HG03103 (cell line): ENCODE measurements at regions not wholly inside any gene's neighbourhood (a gene's known extent, or its start where the extent isn't known, plus 50 kb on each side); places are given as distances from the start of the nearest gene placed in this dataset.
"Not testable (repeated sequence)": the region's sequence is repeated elsewhere in the genome, so short reads cannot be mapped to it uniquely, and the experiment has no call there.

ENCODE experiments used
- ATAC-seq: cut with Tn5 transposase; IDR thresholded peaks from one replicate; pipeline ENCODE4 v1.9.1; 2021; ENCODE audit warnings: low read depth; ENCODE audit not compliant: unreplicated experiment

DNA sequence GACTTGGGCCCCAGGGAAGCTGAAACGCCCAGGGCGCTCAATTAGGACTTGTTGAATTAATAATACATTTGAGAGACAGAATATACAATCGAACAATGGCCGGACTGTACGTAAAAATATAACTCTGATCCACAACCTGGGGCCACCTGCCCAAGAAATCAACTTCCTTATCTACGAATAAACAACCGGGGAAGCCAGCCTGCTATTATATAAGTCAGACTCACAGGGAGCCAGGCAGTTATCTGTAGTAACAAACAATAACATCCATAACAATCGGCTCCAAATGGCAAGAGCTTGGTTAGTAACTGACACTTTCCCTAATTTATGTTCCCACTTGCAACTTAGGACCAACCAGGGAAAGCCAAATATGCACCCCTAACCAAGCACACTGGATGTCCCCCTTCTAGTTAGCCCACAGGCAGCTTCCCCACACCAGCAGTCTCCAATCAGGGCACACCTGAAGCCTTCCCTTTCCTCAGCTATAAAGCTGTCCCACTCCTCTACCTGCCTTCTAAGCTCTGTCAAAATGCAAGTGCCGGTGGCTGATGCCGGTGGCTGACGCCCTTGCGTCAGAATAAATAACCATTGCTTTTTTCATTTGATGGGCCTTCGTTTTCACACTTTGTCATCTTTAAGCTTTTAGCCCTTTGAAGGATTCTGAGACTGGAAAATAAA lies 135.2 kb downstream of the FAM72B start:
- ATAC-seq, result not testable (repeated sequence)

DNA sequence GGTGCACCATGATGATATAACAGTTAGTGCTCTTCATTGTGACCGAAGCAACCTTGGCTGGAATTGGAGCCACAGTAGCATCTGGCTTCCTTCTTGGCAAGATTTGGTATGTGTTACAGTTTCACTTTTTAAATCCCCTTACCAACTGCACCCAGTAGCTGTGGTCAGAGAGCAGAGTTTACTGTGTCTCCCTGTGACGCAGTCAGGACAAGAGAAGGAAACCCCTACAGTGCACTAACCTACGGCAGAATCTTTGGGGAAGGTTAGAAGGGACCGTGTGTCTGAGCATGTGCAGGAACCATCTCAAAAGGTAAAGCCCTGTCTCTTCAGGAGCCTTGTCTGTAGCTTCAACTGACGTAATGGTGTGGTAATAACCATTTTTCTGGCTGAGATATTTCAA lies 134.0 kb downstream of the FAM72B start:
- not testable (repeated sequence) for ATAC-seq

DNA sequence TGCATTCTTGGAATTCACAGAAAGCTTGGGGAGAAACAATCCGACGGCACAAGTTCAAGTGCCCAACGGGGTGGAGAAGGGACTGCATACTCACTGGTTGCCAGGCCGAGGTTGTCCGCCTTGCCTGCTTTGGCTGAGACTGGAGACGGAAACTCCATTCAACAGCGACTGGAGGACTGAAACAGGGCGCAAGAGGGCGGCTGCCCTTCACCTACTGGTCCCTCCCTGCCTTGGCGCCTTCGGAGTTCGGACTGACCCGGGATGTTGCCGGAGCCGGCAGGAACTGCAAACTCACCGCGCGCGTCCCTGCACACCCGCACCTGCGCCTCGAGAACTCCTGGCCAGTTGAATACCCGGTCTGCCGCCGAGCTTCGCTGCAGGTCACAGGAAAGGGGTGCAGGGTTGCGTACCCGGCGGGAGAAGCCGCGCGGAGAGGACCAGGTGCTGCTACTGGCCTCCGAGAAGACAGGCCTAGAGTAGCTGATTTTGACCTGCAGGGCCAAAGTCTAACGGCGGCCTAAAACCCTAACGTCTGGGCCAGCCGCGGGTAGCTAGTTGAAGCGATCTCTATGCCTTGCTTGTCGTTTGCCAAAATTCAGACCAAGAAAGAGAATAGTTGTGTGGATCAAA lies 132.9 kb downstream of the FAM72B start:
- not testable (repeated sequence) for ATAC-seq

DNA sequence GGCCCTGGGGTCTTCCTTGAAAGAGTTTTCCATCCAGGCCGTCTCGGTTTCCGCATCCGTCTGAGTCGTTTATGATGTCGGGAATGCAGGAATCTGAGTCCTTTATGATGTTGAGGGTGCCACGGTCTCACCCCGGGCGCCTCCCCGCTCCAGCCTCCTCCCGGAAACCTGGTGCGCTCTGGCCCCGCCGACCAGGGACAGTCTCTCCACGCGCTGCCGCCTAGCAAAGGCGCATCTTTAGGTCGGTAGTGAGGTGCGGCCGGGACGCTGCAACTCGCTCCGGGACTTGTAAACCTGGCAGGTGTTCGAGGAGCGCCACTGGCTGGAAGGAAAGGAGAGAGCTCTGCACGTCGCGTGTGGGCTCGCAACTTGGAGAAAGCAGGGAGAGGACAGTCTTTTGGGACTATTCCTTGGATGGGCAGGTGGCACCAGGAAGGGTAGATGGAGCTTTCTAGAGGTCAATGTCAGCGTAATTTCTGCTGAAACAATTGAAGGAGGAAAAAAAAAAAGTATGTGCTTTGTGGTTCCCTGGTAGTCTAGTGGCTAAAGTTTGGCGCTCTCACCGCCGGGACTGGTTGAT lies 132.0 kb downstream of the FAM72B start:
- ATAC-seq, result not testable (repeated sequence)

DNA sequence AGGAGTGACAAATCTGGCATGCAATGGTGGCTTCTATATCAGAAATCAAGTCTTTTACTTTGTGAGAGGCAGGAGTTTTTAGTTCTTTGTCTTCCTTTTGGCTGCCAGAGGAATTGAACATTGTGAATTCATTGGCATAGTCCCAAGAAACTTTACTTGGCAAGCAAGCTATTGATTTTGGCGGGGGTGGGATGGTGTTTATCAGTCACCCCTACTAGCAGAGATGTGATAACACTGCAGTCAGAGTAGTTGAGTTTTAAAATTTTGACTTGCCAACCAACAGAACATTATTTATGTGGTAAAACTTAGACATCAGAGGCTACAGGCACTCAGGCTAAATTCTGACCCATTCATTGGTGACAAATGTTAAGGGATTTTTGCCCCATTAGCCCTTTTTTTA lies 129.2 kb downstream of the FAM72B start:
- ATAC-seq, result not testable (repeated sequence)

DNA sequence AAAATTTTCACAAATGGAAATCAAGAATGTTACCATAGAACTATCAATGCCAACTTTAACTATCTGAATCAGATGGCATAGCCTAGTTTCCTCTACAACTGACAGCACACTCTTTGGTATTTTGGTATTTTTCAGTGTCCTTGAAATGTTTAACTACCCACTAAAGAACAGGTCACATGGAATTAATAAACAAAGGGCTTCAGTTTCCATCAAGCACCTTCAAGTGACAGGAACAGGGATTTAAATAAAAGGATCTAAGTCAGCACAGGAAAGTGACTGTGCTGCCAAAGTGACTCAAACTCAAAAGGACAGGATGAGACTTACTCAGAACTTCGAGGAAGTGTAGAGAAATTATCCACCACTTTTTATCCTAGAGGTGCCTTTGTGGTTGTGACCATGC lies 117.2 kb downstream of the FAM72B start:
- ATAC-seq, result not testable (repeated sequence)

DNA sequence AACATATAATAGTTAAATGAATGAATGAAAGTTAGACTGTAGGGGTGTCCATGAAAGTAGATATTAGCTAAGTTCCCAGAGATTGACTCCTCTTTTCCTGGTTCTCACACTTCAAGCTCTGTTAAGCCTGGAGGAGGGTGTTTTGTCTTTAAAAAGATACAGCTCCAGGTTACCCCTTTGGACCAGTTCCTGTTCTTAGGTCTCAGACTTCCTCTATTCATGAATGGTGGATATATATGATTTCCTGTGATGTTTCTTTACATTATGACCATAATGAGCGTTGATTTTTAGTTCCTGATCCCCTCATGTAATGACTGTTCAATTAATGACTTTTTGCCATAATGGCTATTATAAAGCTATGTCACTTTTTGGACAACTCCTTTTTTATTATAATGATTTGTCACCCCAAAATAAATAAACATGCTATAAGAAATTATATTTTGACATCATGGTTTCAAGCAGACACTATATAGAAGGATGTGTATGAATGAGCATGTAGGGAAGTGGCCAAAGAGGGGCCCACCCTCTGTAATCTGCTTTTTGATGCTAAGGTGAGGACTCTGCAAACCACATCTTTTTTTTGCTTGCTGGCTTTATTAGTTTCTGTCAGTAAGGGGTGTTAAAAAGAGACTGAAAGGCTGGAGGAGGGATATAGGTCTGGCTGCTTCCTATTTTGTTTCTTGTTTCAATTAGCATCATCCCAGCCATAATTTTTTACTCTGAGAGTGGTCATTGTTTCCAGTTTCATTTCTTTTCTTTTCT lies 115.2 kb downstream of the FAM72B start:
- ATAC-seq, result not testable (repeated sequence)

DNA sequence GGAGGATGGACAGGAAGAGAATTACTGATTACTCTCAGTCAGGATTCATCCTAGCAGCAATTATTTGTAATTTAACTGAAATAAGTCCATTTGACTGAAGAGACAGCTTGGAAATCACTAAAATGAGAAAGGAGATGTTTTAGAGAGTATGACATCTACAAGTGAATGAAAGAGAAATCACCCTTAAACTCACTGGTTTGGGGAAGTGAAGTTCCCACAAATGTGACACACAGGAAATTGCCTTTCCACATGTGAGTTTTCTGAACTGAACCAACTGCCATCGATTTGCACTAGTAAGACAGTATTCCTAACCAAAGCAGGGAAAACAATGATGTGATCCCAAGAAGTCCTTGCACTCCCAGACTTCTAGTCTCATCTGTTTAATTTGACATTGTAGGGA lies 110.3 kb downstream of the FAM72B start:
- not testable (repeated sequence) for ATAC-seq

DNA sequence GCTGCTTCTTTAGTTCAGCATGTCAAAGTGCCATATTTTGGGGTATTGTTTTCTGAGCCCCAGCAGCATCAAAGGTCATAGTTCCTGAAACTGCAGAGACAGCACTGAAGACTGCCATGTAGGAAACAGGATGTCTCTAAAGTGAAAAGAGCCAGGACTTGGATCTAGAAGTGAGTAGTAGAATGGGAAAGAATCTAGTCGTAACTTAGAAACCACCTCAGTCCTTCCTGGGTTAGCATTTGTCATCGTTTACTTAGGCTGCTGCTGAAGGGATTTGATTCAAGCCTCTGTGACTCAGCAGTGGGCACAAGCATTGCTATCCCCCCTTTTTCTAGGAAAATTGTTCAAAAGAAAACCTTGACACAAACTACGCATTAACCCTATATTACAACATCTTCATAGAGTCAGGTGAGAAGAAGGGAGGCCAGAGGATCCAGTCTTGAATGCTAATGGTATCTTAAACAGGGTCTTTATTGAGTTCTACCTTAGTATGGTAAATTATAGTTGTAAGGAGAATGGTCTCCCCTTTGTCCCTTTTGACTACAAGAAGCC lies 108.8 kb downstream of the FAM72B start:
- not testable (repeated sequence) for ATAC-seq

DNA sequence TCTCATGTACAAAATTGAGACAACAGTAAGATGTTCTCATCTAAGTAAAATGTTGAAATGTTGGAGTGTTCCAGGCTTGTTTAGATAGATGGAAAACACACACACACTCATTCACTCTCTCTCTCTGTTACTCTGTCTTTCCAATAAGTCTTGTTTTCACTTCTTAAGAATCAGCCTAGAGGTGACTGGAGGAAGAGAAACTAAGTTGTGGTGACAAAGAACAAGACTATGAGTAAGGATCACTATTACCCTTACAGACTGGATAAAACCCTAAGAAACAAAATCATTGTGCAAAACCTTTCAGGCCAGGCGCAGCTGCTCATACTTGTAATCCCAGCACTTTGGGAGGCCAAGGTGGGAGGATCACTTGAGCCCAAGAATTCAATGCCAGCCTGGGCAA lies 107.5 kb downstream of the FAM72B start:
- peak; percentile 83 for ATAC-seq

DNA sequence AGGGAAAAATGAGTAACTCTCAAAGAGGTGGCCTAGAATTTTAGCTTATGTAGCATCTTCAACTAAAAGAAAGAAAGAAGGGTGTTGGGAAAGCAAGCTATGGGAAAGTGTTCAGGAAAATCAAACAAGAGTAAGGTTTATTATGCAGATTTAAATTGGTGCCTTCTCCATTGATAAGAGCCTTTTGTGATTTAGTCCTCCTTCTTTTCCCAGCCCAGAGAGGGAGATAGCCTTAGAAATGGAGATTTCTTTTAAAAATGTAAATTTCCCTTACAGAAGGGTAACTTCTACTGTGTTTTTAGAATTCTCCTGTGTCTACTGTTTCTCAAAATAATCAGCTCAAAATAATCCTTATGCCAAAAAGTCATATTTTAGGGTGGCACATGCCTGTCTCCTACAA lies 104.5 kb downstream of the FAM72B start:
- ATAC-seq, result not testable (repeated sequence)

DNA sequence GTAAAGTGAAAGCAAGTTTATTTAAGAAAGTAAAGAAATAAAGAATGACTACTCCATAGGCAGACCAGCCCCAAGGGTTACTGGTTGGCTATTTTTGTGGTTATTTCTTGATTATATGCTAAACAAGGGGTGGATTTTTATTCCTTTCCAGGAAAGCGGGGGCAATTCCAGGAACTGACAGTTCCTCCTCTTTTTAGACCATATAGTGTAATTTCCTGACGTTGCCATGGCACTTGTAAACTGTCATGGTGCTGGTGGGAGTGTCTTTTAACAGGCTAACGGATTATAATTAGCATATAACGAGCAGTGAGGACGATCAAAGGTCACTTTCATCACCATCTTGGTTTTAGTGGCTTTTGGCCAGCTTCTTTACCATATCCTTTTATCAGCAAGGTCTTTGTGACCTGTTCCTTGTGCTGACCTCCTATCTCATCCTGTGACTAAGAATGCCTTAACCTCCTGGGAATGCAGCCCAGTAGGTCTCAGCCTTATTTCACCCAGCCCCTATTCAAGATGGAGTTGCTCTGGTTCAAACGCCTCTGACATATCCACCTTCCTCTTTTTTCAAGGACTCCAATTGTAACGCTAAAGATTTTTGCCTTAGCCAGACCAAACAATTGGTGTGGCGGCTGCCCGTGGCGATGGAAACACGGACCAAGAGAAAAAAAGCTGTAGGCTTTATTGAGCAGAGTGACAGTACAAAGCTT lies 103.8 kb downstream of the FAM72B start:
- ATAC-seq, result not testable (repeated sequence)

DNA sequence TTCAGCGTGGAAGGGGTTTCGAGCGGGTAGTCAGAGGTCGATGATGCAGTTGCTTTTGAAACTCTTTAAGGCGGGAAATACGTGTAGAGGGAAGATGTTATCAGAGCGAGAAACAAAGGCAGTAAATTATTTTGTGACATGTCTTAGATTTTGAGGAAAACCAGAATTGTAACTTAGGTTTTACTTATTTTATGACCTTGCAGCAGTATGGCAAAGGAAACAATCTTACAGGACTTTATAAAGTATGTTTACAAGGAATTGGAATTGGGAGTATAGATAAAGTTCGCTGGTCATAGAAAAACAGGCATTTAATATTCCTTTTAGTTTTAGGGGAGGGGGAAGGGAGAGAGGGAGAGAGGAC lies 103.3 kb downstream of the FAM72B start:
- not testable (repeated sequence) for ATAC-seq

DNA sequence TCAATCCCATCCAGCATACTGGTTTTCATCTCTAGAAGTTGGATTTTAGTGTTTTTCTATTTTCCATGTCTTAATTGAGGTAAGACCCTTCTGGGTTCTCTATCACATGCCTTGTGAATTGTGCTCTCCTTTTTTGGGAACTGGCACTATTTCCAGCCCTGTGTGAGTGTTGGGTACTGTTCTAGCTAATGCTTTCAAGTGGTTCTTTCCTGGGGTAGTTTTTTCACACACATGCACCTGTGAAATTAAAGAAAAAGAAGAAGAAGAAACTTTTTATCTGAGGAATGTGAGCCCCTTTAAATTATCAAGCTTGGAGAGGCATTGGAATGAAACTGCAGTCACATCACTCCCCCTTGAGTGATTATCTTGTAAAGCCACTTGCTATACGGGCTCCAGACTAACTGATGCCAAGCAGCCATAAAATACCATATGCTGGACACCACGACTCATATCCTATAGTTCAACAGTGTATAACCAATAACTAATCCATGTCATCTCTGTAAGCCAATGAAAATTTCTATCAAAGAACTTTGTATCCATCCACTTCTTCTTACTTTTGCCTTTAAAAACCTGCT lies 102.4 kb downstream of the FAM72B start:
- ATAC-seq, result not testable (repeated sequence)

DNA sequence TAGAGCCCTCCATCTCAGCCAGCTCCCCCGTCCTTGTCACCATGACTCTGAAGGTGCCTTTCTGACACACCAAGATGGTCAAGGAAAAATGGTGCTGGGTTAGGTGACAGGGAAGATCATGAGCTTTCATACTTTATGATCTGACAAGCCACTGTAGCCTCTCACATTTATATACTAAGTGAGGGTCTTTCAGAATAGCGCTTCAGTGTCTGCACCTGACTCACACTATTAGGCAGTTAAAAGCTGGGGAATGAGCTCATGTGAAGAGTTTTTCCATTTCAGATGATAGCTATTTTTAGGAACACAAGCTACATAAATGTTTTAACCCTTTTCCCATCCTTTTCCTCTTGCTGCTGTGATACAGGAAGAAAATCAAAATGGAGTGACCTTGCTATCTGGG lies 101.1 kb downstream of the FAM72B start:
- not testable (repeated sequence) for ATAC-seq

DNA sequence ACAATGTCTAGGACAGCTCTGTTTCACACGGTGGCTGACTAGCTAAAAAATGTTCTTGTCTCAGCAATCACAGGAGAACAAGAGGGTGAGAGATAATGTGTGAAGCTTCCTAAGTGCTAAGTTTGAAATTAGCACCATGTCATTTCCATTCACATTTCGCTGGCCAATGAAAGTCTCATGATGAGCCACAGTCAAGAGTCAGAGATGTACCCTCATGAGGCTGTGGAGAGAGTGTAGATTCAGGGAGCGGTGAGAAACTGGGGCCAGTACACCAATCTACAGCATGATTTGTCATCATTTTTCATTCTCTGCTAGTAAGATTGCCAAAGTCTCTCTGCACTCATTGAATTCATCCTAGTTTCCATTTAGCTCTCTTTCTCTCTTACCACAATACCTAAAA lies 97.9 kb downstream of the FAM72B start:
- not testable (repeated sequence) for ATAC-seq

DNA sequence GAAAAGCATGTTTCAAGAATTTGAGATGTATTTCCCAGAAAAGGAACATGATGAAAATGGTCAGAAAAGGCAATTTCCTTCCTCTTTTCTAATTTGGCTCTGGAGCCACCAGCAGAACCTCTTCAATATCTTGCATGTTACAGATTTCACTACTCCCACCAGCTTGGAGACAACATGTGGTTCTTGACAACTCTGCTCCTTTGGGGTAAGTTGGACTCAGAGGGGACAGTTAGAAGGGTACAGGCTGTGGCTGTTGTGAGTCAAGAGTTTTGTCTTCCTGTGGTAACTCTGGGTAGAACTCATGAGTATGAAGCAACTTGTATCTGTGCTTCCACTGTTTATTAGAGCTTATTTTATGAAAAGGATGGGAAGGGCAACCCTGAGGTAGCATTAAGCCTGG lies 96.9 kb downstream of the FAM72B start:
- ATAC-seq, result not testable (repeated sequence)

DNA sequence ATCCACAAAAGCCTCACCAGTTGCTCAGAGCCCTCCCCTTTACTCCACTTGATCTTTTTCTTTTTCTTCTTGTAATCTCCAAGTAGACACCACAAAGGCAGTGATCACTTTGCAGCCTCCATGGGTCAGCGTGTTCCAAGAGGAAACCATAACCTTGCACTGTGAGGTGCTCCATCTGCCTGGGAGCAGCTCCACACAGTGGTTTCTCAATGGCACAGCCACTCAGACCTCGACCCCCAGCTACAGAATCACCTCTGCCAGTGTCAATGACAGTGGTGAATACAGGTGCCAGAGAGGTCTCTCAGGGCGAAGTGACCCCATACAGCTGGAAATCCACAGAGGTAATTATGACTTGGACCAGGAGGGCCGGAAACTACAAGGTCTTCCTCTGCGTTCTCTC lies 95.6 kb downstream of the FAM72B start:
- ATAC-seq, result not testable (repeated sequence)

DNA sequence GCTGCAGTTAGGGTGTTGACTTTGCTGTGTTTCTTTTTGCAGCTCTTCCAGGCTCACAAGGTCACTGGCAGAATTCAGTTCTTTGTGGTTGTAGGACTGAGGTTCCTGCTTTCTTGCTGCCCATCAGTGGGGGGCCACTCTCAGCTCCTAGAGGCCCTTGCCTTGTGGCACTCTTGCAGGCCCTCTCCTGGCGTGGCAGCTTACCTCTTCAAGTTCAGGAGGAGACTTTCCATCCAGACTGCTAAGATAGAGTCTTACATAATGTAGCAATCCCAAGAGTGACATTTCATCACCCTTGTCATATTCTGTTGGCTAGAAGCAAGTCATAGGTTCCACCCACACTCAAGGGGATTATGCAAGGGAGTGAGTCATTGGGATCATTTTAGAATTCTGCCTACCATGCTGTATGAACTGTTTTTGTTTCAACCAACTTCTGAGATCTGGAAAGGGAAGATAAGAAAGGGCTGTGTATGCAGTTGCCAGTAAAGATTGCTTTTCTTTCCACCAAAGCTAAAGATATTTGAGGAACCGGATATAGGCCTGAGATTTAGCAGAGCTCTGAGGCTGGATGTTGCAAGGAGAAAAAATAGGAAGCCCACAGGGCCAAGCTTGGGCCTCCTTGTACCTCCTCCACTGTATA lies 91.7 kb downstream of the FAM72B start:
- not testable (repeated sequence) for ATAC-seq
